ENCODE measurements at regions not wholly inside any gene's neighbourhood (a gene's known extent, or its start where the extent isn't known, plus 50 kb on each side); places are given as distances from the start of the nearest gene placed in this dataset.

- H3K18ac ChIP-seq (ENCODE audit: insufficient read length, low read depth, low read length): no peak overlapping the region
- no peaks in the 10 kb centered on the region for H3K4me1 ChIP-seq (ENCODE audit: insufficient read depth, low read length)
- no peak overlapping the region for H4K91ac ChIP-seq (ENCODE audit: insufficient read length, low read depth, low read length)
- no peak overlapping the region for H2BK120ac ChIP-seq (ENCODE audit: low read depth, low read length, poor library complexity, severe bottlenecking)
- H3K14ac ChIP-seq (ENCODE audit: insufficient read depth, low read length): no peak overlapping the region
- no peak overlapping the region for H3K4me2 ChIP-seq (ENCODE audit: insufficient read depth, insufficient read length, low read length)
- no peak overlapping the region for H4K8ac ChIP-seq (replicated peaks; ENCODE audit: insufficient read length, low read depth, low read length)
- H3K9me3 Mint-ChIP-seq: no peaks in the 10 kb centered on the region
- no peak overlapping the region for H2AK5ac ChIP-seq (ENCODE audit: insufficient read length, low read length)
- no peaks in the 10 kb centered on the region for H3K9me3 ChIP-seq (ENCODE audit: control insufficient read depth, low read depth, low read length)
- no peak overlapping the region for H3K4ac ChIP-seq (ENCODE audit: low read depth, low read length)
- H3K4me3 Mint-ChIP-seq: no peak overlapping the region
- H3K27ac ChIP-seq (ENCODE audit: insufficient read length, low read depth, low read length): no peak overlapping the region
- H3K23me2 ChIP-seq (ENCODE audit: insufficient read length, low read depth, low read length, poor library complexity, severe bottlenecking): no peaks in the 10 kb centered on the region
- no peaks in the 10 kb centered on the region for H3K36me3 Mint-ChIP-seq (ENCODE audit: insufficient read depth in 1 of 3, low read depth in 3 of 3)
- no peak overlapping the region for H3K23ac ChIP-seq (ENCODE audit: insufficient read length, low read depth, low read length)
- H2BK12ac ChIP-seq (ENCODE audit: insufficient read length, low read depth, low read length): no peak overlapping the region
- peaks cover 3% of the 10 kb centered on the region; the same call in 1 of the 2 replicates for H3K27me3 ChIP-seq (ENCODE audit: insufficient read depth, low read length)
- no peak overlapping the region for H4K5ac ChIP-seq (ENCODE audit: insufficient read length, low read depth, low read length)
- H2BK5ac ChIP-seq (ENCODE audit: insufficient read length, low read length): no peak overlapping the region
- no peak overlapping the region for H3T11ph ChIP-seq (ENCODE audit: low read length)
- no peak overlapping the region for H3K56ac ChIP-seq (ENCODE audit: insufficient read length, low read depth, low read length)
- H3K4me1 Mint-ChIP-seq: peaks cover 4 to 13% of the 10 kb centered on the region in 2 experiments
- peaks cover 98% of the 10 kb centered on the region for H3K27me3 Mint-ChIP-seq (ENCODE audit: low read depth)
- no peak overlapping the region for H3K27ac Mint-ChIP-seq
- no peak overlapping the region for H2BK20ac ChIP-seq (ENCODE audit: low read depth, low read length, poor library complexity, severe bottlenecking)
- TF ChIP-seq CTCF (conservative IDR thresholded peaks at IDR 0.05): peak; percentile 87
- no peak overlapping the region for H3K9ac ChIP-seq (ENCODE audit: extremely low read depth, insufficient read length, low read length)
- H3K79me2 ChIP-seq (ENCODE audit: insufficient read depth, low read length): no peaks in the 10 kb centered on the region
- H4K20me1 ChIP-seq (ENCODE audit: control insufficient read depth, insufficient read depth, insufficient read length): no peaks in the 10 kb centered on the region
- no CpG with 5 or more reads among the region's 8 CpGs for WGBS (ENCODE audit: extremely low coverage, insufficient read length, low lambda C conversion rate)
- H2AFZ ChIP-seq (ENCODE audit: low read length): no peak overlapping the region
- H3K79me1 ChIP-seq (ENCODE audit: insufficient read depth, low read depth, low read length, poor library complexity, severe bottlenecking): no peaks in the 10 kb centered on the region
- peak; percentile 70 for DNase-seq
- no peak overlapping the region for H2BK15ac ChIP-seq (ENCODE audit: low read depth, low read length)
These were observed 101.0 kb downstream of the GGTLC2 start for GRCh38 chr22:22745225-22746060.
